ENCODE measurements at regions not wholly inside any gene's neighbourhood (a gene's known extent, or its start where the extent isn't known, plus 50 kb on each side); places are given as distances from the start of the nearest gene placed in this dataset.

DNA sequence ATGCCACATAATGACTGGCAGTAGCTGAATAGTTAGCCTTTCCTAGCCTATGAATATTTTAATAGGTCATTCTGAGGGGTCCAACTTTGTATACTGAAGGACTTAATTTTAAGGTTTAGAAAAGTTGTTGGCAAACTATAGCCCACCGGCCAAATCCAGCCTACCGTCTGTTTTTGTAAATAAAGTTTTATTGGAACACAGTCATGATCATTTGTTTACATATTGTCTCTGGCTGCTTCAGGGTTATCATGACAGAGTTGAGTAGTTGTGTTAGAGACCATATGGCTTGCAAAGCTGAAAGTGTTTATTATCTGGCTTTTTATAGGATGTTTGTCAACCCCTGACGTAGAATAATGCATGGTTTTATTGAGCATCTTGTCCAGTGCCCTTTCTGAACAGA, 73.4 kb downstream of the NTMT2 start:
- DNase-seq (ENCODE audit: low spot score in 2 of 2) (no peak), ATAC-seq (no peak)
- Mint-ChIP-seq H3K9me3 (peaks cover 5 to 11% of the 10 kb centered on the region in 2 donors), H3K27ac (no peak overlapping the region), H3K36me3 (no peaks in the 10 kb centered on the region)

- H3K9me3 Mint-ChIP-seq = peaks cover 5 to 11% of the 10 kb centered on the region in 2 donors
- no peaks in the 10 kb centered on the region for H3K36me3 Mint-ChIP-seq
- ATAC-seq = no peak
- no peak overlapping the region for H3K27ac Mint-ChIP-seq
- no peak for DNase-seq (ENCODE audit: low spot score in 2 of 2)
These were observed 75.3 kb downstream of the NTMT2 start for GRCh38 chr1:170221031-170221430.

DNA sequence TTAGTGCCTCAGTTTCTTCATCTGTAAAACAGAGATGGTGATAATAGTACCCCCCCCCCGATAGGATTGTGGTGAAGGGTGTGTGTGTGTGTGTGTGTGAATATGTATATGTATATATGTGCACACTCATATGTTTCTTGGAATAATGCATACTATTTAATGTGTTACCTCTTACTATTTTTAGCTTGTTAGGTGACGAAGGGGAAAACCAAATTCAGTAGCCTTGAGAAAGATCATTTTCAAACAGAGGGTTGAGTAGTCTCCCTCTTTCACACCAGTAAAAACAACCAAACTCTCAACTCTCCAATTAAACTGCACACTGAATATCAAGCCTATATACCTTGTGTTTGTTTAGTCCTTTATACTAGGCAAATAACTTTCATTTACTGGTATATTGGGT, 75.7 kb downstream of the NTMT2 start:
- Mint-ChIP-seq H3K9me3 (peaks cover 5 to 11% of the 10 kb centered on the region in 2 donors), H3K27ac (no peak overlapping the region), H3K36me3 (no peaks in the 10 kb centered on the region)
- ATAC-seq (no peak), DNase-seq (ENCODE audit: low spot score in 2 of 2) (no peak)

DNA sequence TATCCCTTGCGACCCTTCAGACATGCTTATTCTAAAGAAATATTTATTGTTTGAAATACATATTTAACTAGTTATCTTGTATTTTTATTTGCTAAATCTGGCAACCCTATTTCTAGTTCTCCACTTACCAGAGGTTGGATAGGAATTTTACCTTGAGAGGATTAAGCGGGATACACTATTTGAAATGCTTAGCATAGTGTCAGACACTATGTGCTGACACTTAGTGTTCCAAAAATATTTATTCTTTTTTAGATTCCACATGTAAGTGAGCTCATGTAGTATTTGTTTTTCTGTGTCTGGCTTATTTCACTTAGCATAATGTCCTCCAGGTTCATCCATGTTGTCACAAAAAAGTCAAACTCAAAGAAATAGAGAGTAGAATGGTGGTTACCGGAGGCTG, 78.7 kb downstream of the NTMT2 start:
- no peak overlapping the region for H3K27ac Mint-ChIP-seq
- ATAC-seq = no peak
- H3K36me3 Mint-ChIP-seq = no peaks in the 10 kb centered on the region
- H3K9me3 Mint-ChIP-seq = peaks cover 5 to 11% of the 10 kb centered on the region in 2 donors
- DNase-seq (ENCODE audit: low spot score in 2 of 2) = no peak

- no peak overlapping the region for H3K27ac Mint-ChIP-seq
- H3K36me3 Mint-ChIP-seq = no peaks in the 10 kb centered on the region
- peaks cover 5 to 11% of the 10 kb centered on the region in 2 donors for H3K9me3 Mint-ChIP-seq
- ATAC-seq (no peak), DNase-seq (ENCODE audit: low spot score in 2 of 2) (no peak)
These were observed 80.2 kb downstream of the NTMT2 start for GRCh38 chr1:170225781-170226530.

DNA sequence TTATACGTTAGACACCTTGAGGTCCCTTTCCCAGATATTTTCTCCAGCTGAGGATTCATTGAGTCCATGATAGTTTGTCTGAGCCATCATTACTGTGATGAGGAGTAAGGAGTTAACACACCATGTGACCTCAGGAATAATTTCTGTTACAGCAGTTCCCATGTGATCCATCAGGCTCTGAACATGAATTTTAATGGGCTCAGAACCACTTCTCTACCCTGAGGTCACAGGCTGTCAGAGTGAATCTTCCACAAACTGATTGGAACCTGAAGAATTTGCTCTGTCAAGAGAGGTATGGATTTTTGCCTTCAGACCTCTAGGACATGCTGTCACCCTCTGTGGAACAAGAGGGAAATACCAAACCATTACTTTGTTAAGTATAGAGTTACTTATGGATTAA, 81.0 kb downstream of the NTMT2 start:
- Mint-ChIP-seq H3K9me3 (peaks cover 5 to 11% of the 10 kb centered on the region in 2 donors), H3K27ac (no peak overlapping the region), H3K36me3 (no peaks in the 10 kb centered on the region)
- DNase-seq (ENCODE audit: low spot score in 2 of 2) = no peak
- no peak for ATAC-seq

GRCh38 chr1:170230323-170230722, 84.6 kb downstream of the NTMT2 start:
- no peaks in the 10 kb centered on the region for H3K36me3 Mint-ChIP-seq
- ATAC-seq (no peak), DNase-seq (ENCODE audit: low spot score in 2 of 2) (no peak)
- H3K9me3 Mint-ChIP-seq = no peaks in the 10 kb centered on the region
- no peak overlapping the region for H3K27ac Mint-ChIP-seq

DNA sequence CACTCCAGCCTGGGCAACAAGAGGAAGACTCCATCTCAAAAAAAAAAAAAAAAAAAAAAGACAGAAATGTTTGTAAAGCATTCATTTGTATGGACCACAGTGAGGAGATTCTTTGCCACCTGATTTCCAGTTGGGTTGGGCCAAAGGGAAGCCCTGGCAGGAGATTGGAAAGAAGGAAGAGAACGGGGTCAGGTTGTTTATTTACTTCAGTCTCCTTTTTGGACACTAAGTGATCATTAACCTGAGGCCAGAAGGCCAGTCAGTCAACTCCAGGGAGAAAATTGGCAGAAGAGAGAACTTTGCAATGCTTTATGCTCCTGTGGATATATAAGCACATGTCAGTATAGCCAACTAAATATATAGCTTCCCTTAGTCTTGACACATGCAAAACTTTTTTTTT, 85.9 kb downstream of the NTMT2 start:
- H3K36me3 Mint-ChIP-seq = no peaks in the 10 kb centered on the region
- DNase-seq (ENCODE audit: low spot score in 2 of 2) = no peak
- no peak for ATAC-seq
- H3K27ac Mint-ChIP-seq = no peak overlapping the region
- no peaks in the 10 kb centered on the region for H3K9me3 Mint-ChIP-seq

GRCh38 chr1:170238704-170239391, 93.1 kb downstream of the NTMT2 start:
- DNase-seq (ENCODE audit: low spot score in 2 of 2) = no peak
- no peak for ATAC-seq
- Mint-ChIP-seq H3K36me3 (no peaks in the 10 kb centered on the region), H3K9me3 (no peaks in the 10 kb centered on the region), H3K27ac (no peak overlapping the region)

DNA sequence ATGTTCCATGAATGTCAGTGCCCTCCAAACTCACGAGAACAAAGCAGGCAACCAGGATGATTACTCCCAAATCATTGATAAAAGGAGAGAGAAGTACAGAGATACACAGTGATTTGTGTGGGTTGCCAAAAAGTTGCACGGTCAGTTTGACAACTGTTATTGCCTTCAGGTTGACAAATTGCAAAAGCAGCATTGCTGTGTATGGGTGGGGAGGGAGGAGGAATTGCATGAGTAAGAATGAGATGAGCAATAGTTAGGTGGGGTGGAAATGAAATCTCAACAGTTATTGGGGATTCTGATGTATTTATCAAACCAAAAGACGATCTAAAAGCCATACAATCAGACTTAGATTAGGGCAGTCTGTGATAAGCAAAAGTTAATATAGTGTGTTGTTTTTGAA, 93.7 kb downstream of the NTMT2 start:
- Mint-ChIP-seq H3K9me3 (no peaks in the 10 kb centered on the region), H3K27ac (no peak overlapping the region), H3K36me3 (no peaks in the 10 kb centered on the region)
- DNase-seq (ENCODE audit: low spot score in 2 of 2) (no peak), ATAC-seq (no peak)

GRCh38 chr1:170240409-170240808, 94.7 kb downstream of the NTMT2 start:
- Mint-ChIP-seq H3K9me3 (no peaks in the 10 kb centered on the region), H3K36me3 (no peaks in the 10 kb centered on the region), H3K27ac (no peak overlapping the region)
- ATAC-seq (no peak), DNase-seq (ENCODE audit: low spot score in 2 of 2) (no peak)

DNA sequence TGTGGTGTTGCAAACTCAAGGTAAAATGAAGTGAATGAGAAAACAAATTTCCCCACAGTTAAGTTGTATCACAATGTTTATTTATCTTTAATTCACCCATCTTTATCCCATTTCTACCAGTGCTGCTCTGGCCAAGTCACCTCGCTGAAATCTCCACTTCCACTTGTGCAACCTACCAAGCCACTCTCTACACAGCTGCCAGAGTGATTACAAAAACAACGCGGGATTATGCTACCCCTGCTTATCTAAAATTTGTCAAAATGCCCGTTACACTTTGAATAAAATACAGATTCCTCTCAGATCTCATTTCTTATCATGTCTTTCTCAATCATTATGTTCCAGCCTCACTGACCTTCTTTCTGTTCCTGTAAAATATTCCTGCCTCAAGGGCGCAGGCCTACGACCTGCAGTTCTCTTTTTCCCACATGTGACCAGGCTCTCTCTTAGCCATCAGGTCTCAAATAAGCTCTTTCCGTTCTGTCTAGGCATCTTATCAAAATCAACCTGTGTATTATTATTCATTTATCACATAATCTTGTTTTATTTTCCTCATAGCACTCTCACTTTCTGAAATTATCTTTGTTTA, 95.6 kb downstream of the NTMT2 start:
- Mint-ChIP-seq H3K9me3 (no peaks in the 10 kb centered on the region), H3K27ac (no peak overlapping the region), H3K36me3 (no peaks in the 10 kb centered on the region)
- ATAC-seq (no peak), DNase-seq (ENCODE audit: low spot score in 2 of 2) (no peak)

DNA sequence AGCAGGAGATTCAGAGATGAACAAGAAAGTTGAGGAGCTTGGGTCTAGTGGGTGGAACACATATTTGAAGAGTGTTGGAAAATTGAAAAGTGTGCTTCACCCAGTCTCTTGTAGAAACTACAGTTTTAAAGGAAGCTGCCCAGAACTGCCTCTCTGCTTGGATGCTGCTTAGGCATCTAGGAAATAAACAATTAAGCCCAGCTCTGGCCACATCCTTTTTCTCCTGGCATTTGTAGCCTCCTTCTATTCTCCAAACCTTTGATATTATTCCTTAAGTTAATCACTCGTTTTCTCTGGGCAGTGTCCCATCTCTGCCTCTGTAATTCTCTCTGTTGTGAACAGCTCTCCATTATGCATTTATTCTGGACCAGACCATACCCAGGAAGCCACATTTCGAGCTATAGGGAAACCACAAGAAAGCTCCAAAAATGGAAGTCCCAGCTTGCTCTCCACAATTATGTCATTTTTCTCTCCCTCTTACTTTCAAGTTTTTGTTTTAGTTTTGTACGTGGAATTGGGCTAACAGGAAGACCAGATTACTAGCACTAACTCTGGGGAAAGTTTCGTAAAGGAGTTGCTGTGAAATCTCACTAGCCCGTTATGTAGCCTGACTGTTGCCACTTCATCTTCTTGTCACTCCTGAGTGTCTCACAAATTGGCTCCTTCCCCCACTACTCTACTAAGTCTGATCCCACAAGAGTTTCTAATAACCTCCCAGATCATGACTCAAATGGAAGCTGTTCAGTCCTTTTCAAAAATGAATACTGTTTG, 102.2 kb downstream of the NTMT2 start:
- Mint-ChIP-seq H3K36me3 (no peaks in the 10 kb centered on the region), H3K9me3 (no peaks in the 10 kb centered on the region), H3K27ac (no peak overlapping the region)
- peak; percentile 20 to 84 for ATAC-seq
- DNase-seq (ENCODE audit: low spot score in 2 of 2) = no peak

DNA sequence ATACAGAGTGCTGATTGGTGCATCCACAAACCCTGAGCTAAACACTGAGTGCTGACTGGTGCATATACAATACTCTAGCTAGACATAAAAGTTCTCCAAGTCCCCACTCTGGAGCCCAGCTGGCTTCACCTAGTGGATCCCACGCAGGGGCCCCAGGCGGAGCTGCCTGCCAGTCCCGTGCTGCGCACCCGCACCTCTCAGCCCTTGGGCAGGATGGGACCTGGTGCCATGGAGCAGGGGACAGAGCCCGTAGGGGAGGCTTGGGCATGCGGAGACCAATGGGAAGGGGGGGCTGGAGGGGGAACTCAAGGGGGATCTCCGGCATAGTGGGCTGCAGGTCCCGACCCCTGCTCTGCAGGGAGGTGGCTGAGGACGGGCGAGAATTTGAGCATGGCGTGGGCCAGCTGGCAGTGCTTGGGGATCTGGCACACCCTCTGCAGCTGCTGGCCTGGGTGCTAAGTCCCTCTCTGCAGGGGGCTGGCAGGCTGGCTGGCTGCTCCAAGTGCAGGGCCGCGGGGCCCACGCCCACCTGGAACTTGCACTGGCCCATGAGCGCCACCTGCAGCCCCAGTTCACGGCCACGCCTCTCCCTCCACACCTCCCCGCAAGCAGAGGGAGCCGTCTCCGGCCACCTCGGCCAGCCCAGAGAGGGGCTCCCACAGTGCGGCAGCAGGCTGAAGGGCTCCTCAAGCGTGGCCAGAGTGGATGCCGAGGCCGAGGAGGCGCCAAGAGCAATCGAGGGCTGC, 104.9 kb downstream of the NTMT2 start:
- Mint-ChIP-seq H3K27ac (no peak overlapping the region), H3K9me3 (no peaks in the 10 kb centered on the region), H3K36me3 (no peaks in the 10 kb centered on the region)
- ATAC-seq (no peak), DNase-seq (ENCODE audit: low spot score in 2 of 2) (no peak)

DNA sequence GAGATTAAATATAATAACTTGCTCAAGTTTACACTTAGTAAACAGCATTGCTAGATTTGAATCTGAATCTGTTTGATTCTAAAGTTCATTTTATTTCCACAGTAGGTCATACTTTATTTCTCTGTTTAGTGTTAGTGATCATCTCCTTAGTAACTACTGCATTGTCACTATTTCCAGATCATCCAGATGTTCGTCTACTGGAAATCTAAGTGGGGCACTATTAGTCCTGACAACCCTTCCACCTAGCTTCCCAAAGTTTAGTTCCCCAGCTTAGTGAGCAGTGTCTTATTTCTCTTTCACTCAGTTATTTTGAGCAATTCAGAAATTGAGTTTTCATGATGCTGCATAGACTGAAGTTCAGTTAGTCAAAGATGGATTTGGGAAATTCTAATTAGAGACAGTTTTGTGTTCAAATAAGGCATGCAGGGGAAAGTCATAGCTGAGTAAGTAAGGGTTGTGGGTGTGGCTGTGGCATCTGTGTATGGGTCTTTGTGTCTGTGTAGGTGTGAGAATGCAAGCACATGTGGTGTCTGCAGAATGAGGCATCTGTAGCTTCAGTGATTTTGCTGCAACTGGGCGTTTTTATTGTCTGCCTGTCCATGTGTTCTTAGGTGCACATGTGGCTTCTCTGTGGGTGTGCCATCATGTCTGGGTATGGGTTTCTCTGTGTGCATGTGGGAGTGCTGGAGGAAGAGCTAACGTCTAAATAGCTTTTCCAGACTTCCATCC, 107.3 kb downstream of the NTMT2 start:
- Mint-ChIP-seq H3K9me3 (no peaks in the 10 kb centered on the region), H3K27ac (no peak overlapping the region), H3K36me3 (no peaks in the 10 kb centered on the region)
- ATAC-seq = no peak
- no peak for DNase-seq (ENCODE audit: low spot score in 2 of 2)

DNA sequence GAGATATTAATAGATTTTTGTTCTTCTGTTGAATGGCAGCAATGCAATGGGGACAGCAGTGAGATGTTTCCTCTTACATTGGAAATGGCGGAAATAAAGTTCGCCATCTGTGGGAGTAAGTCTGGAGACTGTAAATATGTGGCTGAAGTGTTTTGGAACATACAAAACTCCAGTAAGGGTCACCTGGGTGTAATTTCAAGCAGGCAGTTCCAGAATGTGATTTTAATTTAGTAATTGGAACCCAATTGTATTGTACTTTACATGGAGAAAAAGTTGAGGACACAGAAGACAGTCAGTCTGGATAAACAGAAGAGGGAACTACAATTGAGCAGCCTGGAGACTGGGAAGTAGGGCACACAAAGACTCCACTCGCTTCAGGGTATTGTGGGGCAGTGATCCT, 108.6 kb downstream of the NTMT2 start:
- no peak for ATAC-seq
- H3K9me3 Mint-ChIP-seq = no peaks in the 10 kb centered on the region
- no peak for DNase-seq (ENCODE audit: low spot score in 2 of 2)
- no peaks in the 10 kb centered on the region for H3K36me3 Mint-ChIP-seq
- H3K27ac Mint-ChIP-seq = no peak overlapping the region
